Naive thymus-derived CD4-positive, alpha-beta T cell (primary cell): ENCODE measurements at regions not wholly inside any gene's neighbourhood (a gene's known extent, or its start where the extent isn't known, plus 50 kb on each side); places are given as distances from the start of the nearest gene placed in this dataset.

Source experiments
- ATAC-seq: fragments of 150-1000 bp; cut with Tn5 transposase; 2 replicates; pipeline ENCODE4 v1.10.0; 2021; ENCODE audit warnings: mild to moderate bottlenecking, moderate library complexity
- CTCF ChIA-PET: fragments of 350-600 bp; sonication (Branson Sonifier 250); formaldehyde crosslinking; loops from one replicate; lab custom pipeline; 2021; ENCODE audit warnings: antibody characterized with exemption; lab: Charles Lee
- POLR2A ChIA-PET: fragments of 350-600 bp; sonication (Branson Sonifier 250); formaldehyde crosslinking; loops from one replicate; lab custom pipeline; 2021; ENCODE audit warnings: antibody characterized with exemption, inconsistent platforms; lab: Charles Lee
- DNase-seq, 9 donors: peaks; one replicate each; pipeline versions ENCODE4 v3.0.0 to v3.0.0-alpha.2; 2020 to 2022; ENCODE audit warnings: mixed read lengths in 1 of 9
- H3K27ac ChIP-seq: one replicate; pipeline ENCODE4 v1.7.0; 2013; ENCODE audit warnings: mild to moderate bottlenecking, low read depth, low read length, moderate library complexity
- H3K27me3 ChIP-seq, 2 donors: one replicate each; pipeline ENCODE4 v1.7.0; 2013; ENCODE audit warnings: low read length in 2 of 2, mild to moderate bottlenecking in 2 of 2, moderate library complexity in 2 of 2; ENCODE audit not compliant: control insufficient read depth in 2 of 2, insufficient read depth in 2 of 2
- H3K36me3 ChIP-seq, 3 experiments: 1 replicate in 2 of 3; 2 replicates in 1 of 3; pipeline ENCODE4 v1.7.0; 2013; ENCODE audit warnings: low read length in 3 of 3, mild to moderate bottlenecking in 3 of 3, moderate library complexity in 1 of 3; ENCODE audit not compliant: insufficient read depth in 3 of 3, control insufficient read depth in 2 of 3
- H3K4me1 ChIP-seq, 2 donors: one replicate each; pipeline ENCODE4 v1.7.0; 2013; ENCODE audit warnings: low read length in 2 of 2, mild to moderate bottlenecking in 2 of 2, moderate library complexity in 1 of 2; ENCODE audit not compliant: control insufficient read depth in 2 of 2, insufficient read depth in 2 of 2
- H3K4me3 ChIP-seq: 2 replicates; pipeline ENCODE4 v1.7.0; 2013; ENCODE audit warnings: mild to moderate bottlenecking, low read length
- H3K9me3 ChIP-seq, 3 experiments: 1 replicate in 2 of 3; 2 replicates in 1 of 3; pipeline ENCODE4 v1.7.0; 2013; ENCODE audit warnings: low read length in 3 of 3; ENCODE audit not compliant: control insufficient read depth in 2 of 3
- H3K27ac Mint-ChIP-seq, 9 donors: one replicate each; pipeline ENCODE4 v1.8.0; 2020 to 2022; ENCODE audit warnings: mixed read lengths in 9 of 9, mild to moderate bottlenecking in 8 of 9, moderate library complexity in 5 of 9, inconsistent platforms in 2 of 9
- H3K27me3 Mint-ChIP-seq, 5 donors: one replicate each; pipeline ENCODE4 v1.8.0; 2021 to 2022; ENCODE audit warnings: mixed read lengths in 5 of 5, mild to moderate bottlenecking in 1 of 5
- H3K36me3 Mint-ChIP-seq, 5 donors: one replicate each; pipeline ENCODE4 v1.8.0; 2020 to 2022; ENCODE audit warnings: mixed read lengths in 5 of 5, mild to moderate bottlenecking in 3 of 5, inconsistent platforms in 1 of 5
- H3K4me1 Mint-ChIP-seq, 7 donors: one replicate each; pipeline ENCODE4 v1.8.0; 2020 to 2022; ENCODE audit warnings: mixed read lengths in 7 of 7, mild to moderate bottlenecking in 3 of 7, inconsistent platforms in 1 of 7
- H3K4me3 Mint-ChIP-seq, 10 donors: one replicate each; pipeline ENCODE4 v1.8.0; 2020 to 2022; ENCODE audit warnings: mild to moderate bottlenecking in 10 of 10, mixed read lengths in 10 of 10, moderate library complexity in 6 of 10, inconsistent platforms in 2 of 10
- H3K9me3 Mint-ChIP-seq, 11 donors: one replicate each; pipeline ENCODE4 v1.8.0; 2020 to 2022; ENCODE audit warnings: mixed read lengths in 11 of 11, mild to moderate bottlenecking in 4 of 11, inconsistent platforms in 1 of 11, moderate library complexity in 1 of 11
- intact Hi-C, 2 donors: fragments of 100-400 bp; cut with micrococcal nuclease; formaldehyde crosslinking; loops; one replicate each; pipeline ENCODE4 v1.15.1; 2023

GRCh38 chr9:108283696-108284095 lies 572.1 kb downstream of the ACTL7B start:
- no peak for DNase-seq
- ATAC-seq, result no peak
- Mint-ChIP-seq H3K36me3 (no peaks in the 10 kb centered on the region), H3K27ac (no peak overlapping the region), H3K4me3 (no peak overlapping the region), H3K27me3 (peaks cover 0 to 5% (median 0%) of the 10 kb centered on the region in 5 donors), H3K4me1 (peaks cover 0 to 1% (median 0%) of the 10 kb centered on the region in 7 donors), H3K9me3 (peaks cover 0 to 10% (median 0%) of the 10 kb centered on the region in 11 donors)
- no peaks in the 10 kb centered on the region for H3K27me3 ChIP-seq
- intact Hi-C loops, result no loop called here
- ChIA-PET CTCF (no interaction called here), POLR2A (no interaction called here)
- H3K4me1 ChIP-seq, result no peaks in the 10 kb centered on the region
- no peak overlapping the region for H3K4me3 ChIP-seq
- no peaks in the 10 kb centered on the region for H3K9me3 ChIP-seq
- H3K27ac ChIP-seq, result no peak overlapping the region
- H3K36me3 ChIP-seq, result no peaks in the 10 kb centered on the region

- ChIA-PET CTCF (no interaction called here), POLR2A (no interaction called here)
- no peak overlapping the region for H3K4me3 ChIP-seq
- no peak for ATAC-seq
- H3K9me3 ChIP-seq, result no peaks in the 10 kb centered on the region
- DNase-seq, result no peak
- no peaks in the 10 kb centered on the region for H3K36me3 ChIP-seq
- Mint-ChIP-seq H3K4me3 (no peak overlapping the region), H3K27me3 (peaks cover 0 to 5% (median 0%) of the 10 kb centered on the region in 5 donors), H3K4me1 (peaks cover 0 to 1% (median 0%) of the 10 kb centered on the region in 7 donors), H3K27ac (no peak overlapping the region), H3K9me3 (peaks cover 0 to 10% (median 0%) of the 10 kb centered on the region in 11 donors), H3K36me3 (no peaks in the 10 kb centered on the region)
- intact Hi-C loops, result no loop called here
- no peaks in the 10 kb centered on the region for H3K4me1 ChIP-seq
- no peaks in the 10 kb centered on the region for H3K27me3 ChIP-seq
- no peak overlapping the region for H3K27ac ChIP-seq
Measured at GRCh38 chr9:108282872-108283271, 572.9 kb downstream of the ACTL7B start.

GRCh38 chr9:108281696-108282095 lies 574.1 kb downstream of the ACTL7B start:
- intact Hi-C loops, result no loop called here
- H3K4me3 ChIP-seq, result no peak overlapping the region
- no peak for DNase-seq
- H3K4me1 ChIP-seq, result no peaks in the 10 kb centered on the region
- Mint-ChIP-seq H3K36me3 (no peaks in the 10 kb centered on the region), H3K27ac (no peak overlapping the region), H3K4me3 (no peak overlapping the region), H3K9me3 (peaks cover 0 to 10% (median 2%) of the 10 kb centered on the region in 11 donors), H3K4me1 (peaks cover 0 to 1% (median 0%) of the 10 kb centered on the region in 7 donors), H3K27me3 (peaks cover 0 to 5% (median 0%) of the 10 kb centered on the region in 5 donors)
- ATAC-seq, result no peak
- no peaks in the 10 kb centered on the region for H3K27me3 ChIP-seq
- H3K36me3 ChIP-seq, result no peaks in the 10 kb centered on the region
- ChIA-PET POLR2A (no interaction called here), CTCF (no interaction called here)
- no peak overlapping the region for H3K27ac ChIP-seq
- no peaks in the 10 kb centered on the region for H3K9me3 ChIP-seq

GRCh38 chr9:108278341-108278740 lies 577.4 kb downstream of the ACTL7B start:
- ATAC-seq (no peak), DNase-seq (no peak)
- Mint-ChIP-seq H3K27ac (no peak overlapping the region), H3K4me1 (peaks cover 0 to 1% (median 0%) of the 10 kb centered on the region in 7 donors), H3K4me3 (no peak overlapping the region), H3K9me3 (peaks cover 0 to 17% (median 5%) of the 10 kb centered on the region in 11 donors), H3K27me3 (peaks cover 0 to 8% (median 3%) of the 10 kb centered on the region in 5 donors), H3K36me3 (peaks cover 0 to 4% (median 0%) of the 10 kb centered on the region in 5 donors)
- CTCF ChIA-PET, result no interaction called here
- H3K9me3 ChIP-seq, result no peaks in the 10 kb centered on the region
- intact Hi-C loops, result no loop called here
- no peaks in the 10 kb centered on the region for H3K36me3 ChIP-seq
- H3K27me3 ChIP-seq, result no peaks in the 10 kb centered on the region
- no peak overlapping the region for H3K27ac ChIP-seq
- H3K4me3 ChIP-seq, result no peak overlapping the region
- H3K4me1 ChIP-seq, result no peaks in the 10 kb centered on the region
- POLR2A ChIA-PET, result no interaction called here

- H3K36me3 ChIP-seq, result no peaks in the 10 kb centered on the region
- no peak overlapping the region for H3K4me3 Mint-ChIP-seq
- POLR2A ChIA-PET, result no interaction called here
- CTCF ChIA-PET, result no interaction called here
- H3K27ac ChIP-seq, result no peak overlapping the region
- H3K4me1 ChIP-seq, result no peaks in the 10 kb centered on the region
- DNase-seq, result no peak
- H3K9me3 Mint-ChIP-seq, result peaks cover 0 to 15% (median 7%) of the 10 kb centered on the region in 11 donors
- H3K4me1 Mint-ChIP-seq, result peaks cover 0 to 1% (median 0%) of the 10 kb centered on the region in 7 donors
- intact Hi-C loops, result no loop called here
- H3K27me3 Mint-ChIP-seq, result peaks cover 0 to 8% (median 3%) of the 10 kb centered on the region in 5 donors
- H3K27ac Mint-ChIP-seq, result no peak overlapping the region
- no peaks in the 10 kb centered on the region for H3K27me3 ChIP-seq
- peaks cover 0 to 7% (median 0%) of the 10 kb centered on the region in 5 donors for H3K36me3 Mint-ChIP-seq
- no peak for ATAC-seq
- no peaks in the 10 kb centered on the region for H3K9me3 ChIP-seq
- no peak overlapping the region for H3K4me3 ChIP-seq
Measured at GRCh38 chr9:108277216-108277615, 578.6 kb downstream of the ACTL7B start.

- CTCF ChIA-PET, result no interaction called here
- POLR2A ChIA-PET, result no interaction called here
- Mint-ChIP-seq H3K27ac (no peak overlapping the region), H3K9me3 (peaks cover 0 to 15% (median 7%) of the 10 kb centered on the region in 11 donors), H3K27me3 (peaks cover 0 to 8% (median 3%) of the 10 kb centered on the region in 5 donors), H3K4me1 (peaks cover 0 to 1% (median 0%) of the 10 kb centered on the region in 7 donors), H3K4me3 (no peak overlapping the region), H3K36me3 (peaks cover 0 to 9% (median 0%) of the 10 kb centered on the region in 5 donors)
- no peak for ATAC-seq
- Histone ChIP-seq H3K36me3 (no peaks in the 10 kb centered on the region), H3K27ac (no peak overlapping the region), H3K27me3 (no peaks in the 10 kb centered on the region), H3K4me3 (no peak overlapping the region), H3K4me1 (no peaks in the 10 kb centered on the region), H3K9me3 (no peaks in the 10 kb centered on the region)
- no peak for DNase-seq
- intact Hi-C loops, result no loop called here
Measured at GRCh38 chr9:108275906-108276305, 579.9 kb downstream of the ACTL7B start.

GRCh38 chr9:108274971-108275370 lies 580.8 kb downstream of the ACTL7B start:
- POLR2A ChIA-PET, result no interaction called here
- intact Hi-C loops, result no loop called here
- peaks cover 0 to 8% (median 1%) of the 10 kb centered on the region in 5 donors for H3K27me3 Mint-ChIP-seq

More at GRCh38 chr9:108274971-108275370, 580.8 kb downstream of the ACTL7B start:
- CTCF ChIA-PET, result no interaction called here
- no peak for DNase-seq
- ATAC-seq, result no peak
- H3K4me1 ChIP-seq, result no peaks in the 10 kb centered on the region
- H3K27ac ChIP-seq, result no peak overlapping the region
- Mint-ChIP-seq H3K4me3 (no peak overlapping the region), H3K9me3 (peaks cover 0 to 13% (median 4%) of the 10 kb centered on the region in 11 donors), H3K4me1 (peaks cover 0 to 1% (median 0%) of the 10 kb centered on the region in 7 donors), H3K36me3 (peaks cover 0 to 9% (median 0%) of the 10 kb centered on the region in 5 donors), H3K27ac (no peak overlapping the region)
- no peaks in the 10 kb centered on the region for H3K36me3 ChIP-seq
- no peaks in the 10 kb centered on the region for H3K9me3 ChIP-seq
- H3K27me3 ChIP-seq, result no peaks in the 10 kb centered on the region
- no peak overlapping the region for H3K4me3 ChIP-seq
